HG02885 (cell line): ENCODE measurements at regions not wholly inside any gene's neighbourhood (a gene's known extent, or its start where the extent isn't known, plus 50 kb on each side); places are given as distances from the start of the nearest gene placed in this dataset.

Experiments
- ATAC-seq: cut with Tn5 transposase; IDR thresholded peaks from one replicate; pipeline ENCODE4 v1.9.1; 2021; ENCODE audit warnings: mild to moderate bottlenecking; ENCODE audit not compliant: unreplicated experiment, poor library complexity

DNA sequence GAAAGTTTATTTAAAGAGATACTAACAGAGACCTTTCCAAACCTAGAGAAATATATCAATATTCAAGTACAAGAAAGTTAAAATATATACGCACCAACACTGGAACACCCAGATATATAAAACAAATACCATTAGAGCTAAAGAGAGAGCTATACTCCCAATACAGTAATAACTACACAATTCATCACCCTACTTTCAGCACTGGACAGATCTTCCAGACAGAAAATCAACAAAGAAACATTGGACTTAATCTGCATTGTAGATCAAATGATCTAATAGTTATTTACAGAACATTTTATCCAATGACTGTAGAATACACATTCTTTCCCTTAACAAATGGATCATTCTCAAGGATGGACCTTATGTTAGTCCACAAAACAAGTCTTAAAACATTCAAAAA is 311.9 kb downstream of the METTL15 start:
- no peak for ATAC-seq

DNA sequence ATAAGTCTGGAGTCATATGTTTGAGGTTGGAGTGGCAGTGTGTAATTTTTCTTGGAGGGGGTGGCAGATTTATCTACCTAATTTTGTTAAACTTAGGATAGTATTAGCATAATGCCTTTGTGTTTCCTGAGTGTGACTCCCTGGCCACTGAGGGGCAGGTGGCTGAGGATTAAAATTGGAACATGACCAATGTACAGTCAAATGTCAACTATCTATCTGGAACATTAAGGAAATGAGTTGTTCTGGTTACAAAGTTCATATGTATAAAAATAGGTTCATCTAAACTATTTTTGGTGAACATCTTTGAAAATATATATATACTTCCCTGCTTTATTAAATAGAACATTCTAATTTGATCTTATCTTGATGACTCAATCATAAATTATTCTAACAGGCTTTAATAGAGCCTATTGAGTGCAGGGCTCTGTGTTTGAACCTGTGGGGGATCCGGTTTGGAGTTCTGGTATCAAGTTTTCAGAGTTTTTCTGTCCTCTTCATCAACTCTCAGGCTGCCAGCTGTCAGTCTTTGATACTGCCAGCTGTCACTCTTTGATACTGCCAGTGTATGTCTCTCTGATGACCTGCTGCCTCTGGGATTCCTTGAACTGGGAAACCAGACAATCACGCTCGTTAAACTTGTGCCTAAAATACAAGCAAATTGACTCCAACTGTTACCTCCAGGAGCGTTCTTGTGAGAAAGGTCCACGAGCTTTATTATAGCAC is 309.6 kb downstream of the METTL15 start:
- no peak for ATAC-seq

DNA sequence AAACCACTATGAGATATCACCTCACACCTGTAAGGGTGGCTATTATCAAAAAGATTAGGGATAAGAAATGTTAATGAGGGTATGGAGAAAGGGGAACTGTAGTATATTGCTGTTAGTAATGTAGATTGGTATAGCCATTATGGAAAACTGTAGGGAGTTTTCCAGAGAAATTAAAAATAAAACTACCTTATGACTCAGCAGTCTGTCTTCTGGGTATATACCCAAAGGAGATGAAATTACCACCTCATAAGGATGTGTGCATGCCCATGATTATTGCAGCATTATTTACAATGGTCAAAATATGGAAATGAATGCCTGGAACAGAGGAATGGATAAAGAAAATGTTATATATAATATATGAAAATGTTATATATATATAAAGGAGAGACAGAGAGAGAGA is 303.8 kb downstream of the METTL15 start:
- ATAC-seq, result no peak

DNA sequence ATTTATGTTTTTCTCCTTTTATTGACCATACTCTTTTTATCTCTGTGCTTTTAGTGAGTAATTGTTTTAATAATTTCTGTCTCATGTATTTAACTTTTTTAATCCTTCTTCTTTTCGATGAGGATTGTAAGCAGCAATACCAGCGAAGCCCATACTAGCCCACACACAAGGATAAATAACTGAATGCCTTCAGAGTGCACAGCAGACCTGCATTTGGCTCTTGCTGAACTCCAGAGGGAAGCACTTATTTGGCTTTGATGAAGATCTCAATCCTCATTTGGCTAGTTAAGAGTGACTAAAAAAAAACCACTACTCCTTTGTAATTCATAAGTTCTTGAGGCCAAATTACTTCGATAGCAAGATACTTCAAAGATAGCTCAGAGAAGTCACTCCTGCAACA is 293.3 kb downstream of the METTL15 start:
- no peak for ATAC-seq

DNA sequence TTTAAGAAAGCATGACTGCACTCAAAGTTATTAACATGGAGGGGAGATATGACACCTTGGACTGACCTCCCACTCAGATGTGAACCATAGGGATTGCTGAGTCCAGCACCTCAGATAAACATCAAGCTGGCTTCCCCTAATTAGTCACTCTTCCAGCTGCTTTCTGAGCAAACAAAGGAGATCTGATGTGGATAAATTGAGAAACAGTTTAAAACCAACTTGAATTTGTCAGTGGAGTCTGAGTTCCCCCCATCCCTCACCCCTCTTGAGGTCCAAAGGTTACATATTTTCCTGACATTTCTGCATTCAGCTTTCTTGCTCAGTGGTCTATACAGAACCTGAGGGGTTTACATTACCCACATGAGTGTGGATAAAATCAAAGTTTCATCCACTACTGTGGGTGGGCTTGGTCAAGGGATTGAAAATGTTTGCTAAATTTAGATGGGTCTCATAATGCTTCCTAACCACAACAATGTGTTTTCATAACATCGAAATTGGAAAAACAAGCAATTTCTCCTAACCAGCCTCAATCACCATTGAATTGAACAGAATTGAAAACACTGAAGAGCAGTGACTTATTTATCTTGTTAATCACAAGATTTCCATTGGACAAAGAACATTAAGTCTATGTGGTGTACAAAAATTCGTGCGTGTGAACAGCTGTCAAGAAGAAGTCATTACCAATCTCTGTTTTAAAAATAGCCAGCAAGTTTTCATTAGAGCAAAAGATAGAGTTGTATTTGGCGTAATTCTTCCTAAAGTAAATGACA is 292.3 kb downstream of the METTL15 start:
- no peak for ATAC-seq

DNA sequence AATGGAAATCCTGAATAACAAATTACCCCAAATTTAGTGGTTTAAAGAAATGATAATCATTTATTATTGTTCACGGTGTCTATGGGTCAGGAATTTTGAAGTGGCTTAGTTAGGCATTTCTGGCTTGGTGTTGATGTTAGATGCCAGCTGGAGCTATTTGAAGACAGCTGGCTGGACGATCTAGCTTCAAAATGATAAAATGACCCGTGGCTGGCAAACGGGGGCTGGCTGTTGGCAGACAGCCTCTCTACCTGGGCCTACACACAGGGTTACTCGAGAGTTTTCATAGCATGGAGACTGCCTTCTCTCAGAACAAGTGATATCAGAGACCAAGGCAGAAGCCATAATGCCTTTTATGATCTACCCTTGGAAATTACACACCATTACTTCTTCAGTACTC is 285.2 kb downstream of the METTL15 start:
- ATAC-seq, result no peak

DNA sequence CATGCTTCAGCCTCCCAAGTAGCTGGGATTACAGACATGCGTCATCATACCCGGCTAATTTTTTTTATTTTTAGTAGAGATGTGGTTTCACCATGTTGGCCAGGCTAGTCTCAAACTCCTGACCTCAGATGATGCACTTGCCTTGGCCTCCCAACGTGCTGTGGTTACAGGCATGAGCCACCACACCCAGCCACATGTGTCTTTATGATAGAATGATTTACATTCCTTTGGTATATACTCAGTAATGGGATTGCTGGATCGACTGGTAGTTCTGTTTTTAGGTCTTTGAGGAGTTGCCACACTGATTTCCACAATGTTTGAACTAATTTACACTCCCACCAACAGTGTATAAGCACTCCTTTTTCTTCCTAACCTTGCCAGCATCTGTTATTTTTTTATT is 276.2 kb downstream of the METTL15 start:
- ATAC-seq, result no peak

DNA sequence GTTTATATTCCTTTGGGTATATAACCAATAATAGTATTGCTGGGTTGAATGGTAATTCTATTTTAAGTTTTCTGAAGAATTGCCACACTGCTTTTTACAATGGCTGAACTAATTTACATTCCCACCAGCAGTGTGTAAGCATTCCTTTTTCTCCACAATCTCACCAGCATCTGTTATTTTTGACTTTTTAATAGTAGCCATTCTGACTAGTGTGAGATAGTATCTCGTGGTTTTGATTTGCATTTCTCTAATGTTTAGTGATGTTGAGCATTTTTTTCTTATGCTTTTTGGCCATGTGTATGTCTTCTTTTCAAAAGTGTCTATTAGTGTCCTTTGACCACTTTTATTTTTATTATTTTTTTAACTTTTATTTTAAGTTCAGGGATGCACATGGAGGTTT is 275.3 kb downstream of the METTL15 start:
- no peak for ATAC-seq
